ENCODE measurements at regions not wholly inside any gene's neighbourhood (a gene's known extent, or its start where the extent isn't known, plus 50 kb on each side); places are given as distances from the start of the nearest gene placed in this dataset.
"Not testable (repeated sequence)": the region's sequence is repeated elsewhere in the genome, so short reads cannot be mapped to it uniquely, and the experiment has no call there.

DNA sequence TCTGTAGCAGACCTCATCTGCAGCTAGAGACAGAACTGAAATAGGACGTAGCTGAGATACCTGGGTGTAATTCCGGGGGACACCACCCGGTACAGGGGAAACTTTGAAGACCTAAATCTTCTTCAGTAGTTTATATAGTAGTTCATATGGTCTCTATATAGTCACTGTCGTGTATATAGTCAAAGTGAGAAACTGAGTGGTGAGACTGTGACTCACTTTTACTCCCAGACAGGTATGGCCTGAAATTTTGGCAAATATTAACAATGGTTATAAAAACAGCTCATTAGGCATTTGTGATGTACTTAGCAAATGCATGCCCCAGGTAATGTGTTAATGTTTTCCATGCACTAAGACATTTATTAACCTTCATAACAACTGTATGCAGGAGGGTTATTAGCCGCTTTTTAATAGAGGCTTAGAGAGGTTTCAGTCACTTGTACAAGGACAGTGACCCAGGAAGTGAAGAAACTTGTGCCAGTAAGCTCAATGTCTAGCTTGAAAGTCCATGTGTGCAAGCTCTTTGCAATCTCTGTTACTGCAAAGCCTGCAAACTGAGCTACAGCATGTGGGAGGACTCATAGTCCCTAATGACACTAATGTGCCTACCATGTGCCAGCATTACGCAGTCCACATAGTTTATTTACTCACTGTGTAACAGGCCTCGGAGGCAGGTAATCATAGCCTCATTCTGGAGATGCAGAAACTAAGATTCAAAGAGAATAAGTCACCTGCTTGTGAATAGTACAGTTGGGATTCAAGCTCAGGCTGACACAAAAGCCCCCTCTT, 165.4 kb upstream of the CHD6 start:
- no peak for DNase-seq

DNA sequence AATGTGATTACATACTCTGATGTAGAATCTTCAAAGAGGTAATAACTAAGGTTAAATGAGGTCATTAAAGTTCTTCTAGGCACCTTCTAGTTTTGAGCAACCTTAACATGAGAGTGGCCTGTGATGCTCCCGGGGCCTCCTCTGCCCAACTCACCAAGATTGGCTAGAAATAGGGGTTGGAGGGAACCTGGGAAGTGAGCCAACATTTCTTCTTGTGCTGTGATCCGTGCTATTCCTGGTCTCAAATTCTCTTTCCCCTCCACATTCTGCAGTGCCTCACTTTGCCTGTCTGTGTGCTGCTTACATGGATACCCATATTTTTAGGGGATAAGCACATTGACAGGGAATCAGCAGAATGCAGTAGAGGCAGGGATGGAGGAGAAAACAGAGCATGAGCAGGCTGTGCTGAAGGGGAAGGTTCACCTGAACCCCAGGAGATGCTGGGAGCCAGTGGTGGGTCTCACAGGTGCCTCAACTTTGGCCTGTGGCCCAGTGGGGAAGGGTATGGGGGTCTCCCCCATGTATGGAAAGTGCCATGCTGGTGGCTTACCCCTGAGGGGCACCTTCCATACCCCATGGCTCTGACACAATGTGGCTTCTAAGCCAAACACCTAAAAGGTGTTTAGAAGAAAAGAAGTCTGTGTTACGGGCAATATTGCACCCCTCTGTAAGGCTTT, 164.7 kb upstream of the CHD6 start:
- no peak for DNase-seq

DNA sequence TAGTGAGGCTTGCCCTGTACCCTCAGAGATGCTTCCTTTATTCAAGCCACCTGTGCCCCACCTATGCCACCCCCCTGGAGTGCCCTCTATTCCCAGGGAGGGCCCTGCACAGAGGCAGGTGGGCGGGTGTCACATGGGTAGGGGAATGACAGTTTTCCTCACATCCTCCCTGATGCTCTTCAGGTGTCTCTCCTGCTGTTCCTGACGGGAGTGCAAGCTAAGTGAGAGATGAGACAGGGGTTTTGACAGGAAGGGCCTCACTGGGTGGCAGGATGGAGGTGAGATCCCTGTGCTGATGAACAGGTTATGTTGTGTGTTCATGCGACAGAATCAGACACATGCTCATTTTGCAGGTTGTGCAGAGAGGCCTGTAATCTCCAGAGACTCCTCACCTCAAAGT, 164.1 kb upstream of the CHD6 start:
- no peak for DNase-seq

DNA sequence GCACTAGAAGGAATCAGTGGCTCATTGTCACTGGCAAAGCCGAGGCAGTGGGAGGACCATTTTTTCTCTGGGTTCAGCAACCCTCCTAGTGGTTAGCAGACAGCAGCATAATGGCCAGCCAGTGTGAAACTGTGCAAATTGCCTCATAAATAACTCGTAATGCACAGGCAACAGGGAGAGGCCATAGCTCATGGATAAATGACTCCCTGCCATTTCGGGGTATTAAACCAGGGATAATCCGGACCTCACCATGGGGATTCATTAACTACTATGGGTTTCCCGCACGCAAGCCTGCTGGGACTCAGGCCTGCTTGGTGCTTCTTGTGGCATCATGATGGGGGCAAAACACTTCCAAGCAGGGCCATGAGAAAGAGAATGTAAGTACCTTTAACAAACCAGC, 158.2 kb upstream of the CHD6 start:
- no peak for DNase-seq

DNA sequence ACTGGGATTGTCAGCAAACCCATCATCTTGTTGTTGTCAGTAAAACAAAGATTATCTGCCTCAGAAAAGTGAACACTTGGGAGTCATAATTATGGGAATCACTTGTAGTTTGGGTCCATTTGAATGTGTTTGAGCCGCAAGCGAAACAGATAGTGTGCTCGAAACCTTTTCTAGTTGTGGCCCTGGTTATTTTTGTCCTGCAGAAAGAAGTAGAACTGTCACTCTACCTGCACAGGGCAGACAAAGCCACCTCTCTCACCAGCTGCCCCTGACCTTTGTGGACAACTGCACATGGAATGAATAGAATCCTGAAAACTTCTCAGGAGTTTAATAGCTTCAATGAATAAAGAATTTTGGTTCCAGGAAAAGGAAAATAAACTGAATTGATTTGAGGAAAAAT, 156.1 kb upstream of the CHD6 start:
- no peak for DNase-seq

DNA sequence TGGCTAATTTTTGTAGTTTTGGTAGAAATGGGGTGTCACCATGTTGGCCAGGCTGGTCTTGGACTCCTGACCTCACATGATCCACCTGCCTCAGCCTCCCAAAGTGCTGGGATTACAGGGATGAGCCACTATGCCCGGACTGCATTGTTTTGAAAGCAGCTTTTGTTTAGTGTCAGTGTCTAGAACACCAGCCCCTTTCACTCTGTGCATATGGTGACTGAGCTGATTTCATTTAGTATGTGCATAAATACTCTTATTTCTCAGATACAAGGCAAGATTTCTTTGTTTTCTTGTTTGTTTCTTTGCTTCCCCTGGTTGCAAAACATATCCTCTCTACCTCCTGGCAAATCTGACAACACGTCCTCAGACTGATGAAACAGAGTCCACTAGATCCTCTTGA, 152.8 kb upstream of the CHD6 start:
- no peak for DNase-seq

DNA sequence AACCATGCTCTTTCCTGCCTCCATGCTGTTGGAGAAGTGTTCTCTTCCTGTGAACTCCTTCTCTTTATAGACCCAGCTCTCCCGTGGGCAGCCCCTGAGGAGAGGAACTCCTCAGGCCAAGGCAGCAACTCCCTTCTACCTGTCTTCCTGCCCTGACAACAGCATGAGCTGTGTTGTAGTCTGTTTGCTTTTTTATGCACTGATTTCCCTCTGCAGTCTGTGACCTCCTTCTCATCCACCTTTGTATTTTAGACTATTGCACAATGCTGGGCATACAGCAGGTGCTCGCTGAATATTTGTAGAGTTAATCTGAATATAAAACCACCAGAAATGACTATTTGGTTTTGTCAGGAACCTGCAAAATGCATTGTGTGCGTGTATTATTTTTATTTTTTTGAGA, 152.2 kb upstream of the CHD6 start:
- DNase-seq, result no peak

DNA sequence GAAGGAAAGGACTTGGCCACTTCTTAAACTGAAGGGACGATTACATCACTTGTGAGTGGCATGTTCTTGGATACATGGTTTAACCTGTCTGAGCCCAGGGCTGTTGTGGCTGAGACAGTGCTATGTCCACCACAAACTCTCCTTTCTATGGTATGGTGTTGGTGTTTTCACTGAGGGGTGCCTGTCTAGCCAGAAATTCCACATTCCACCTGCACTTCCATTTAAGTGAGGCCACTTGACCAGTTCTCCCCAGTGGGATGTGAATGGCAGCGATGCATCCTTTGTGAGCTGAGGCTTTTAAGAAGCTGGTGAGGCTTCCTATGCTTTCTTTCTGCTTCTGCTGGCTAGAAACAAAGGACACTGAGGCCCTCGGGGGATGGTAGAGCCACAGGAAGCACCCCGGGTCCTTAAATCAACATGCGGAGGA, 151.4 kb upstream of the CHD6 start:
- no peak for DNase-seq

DNA sequence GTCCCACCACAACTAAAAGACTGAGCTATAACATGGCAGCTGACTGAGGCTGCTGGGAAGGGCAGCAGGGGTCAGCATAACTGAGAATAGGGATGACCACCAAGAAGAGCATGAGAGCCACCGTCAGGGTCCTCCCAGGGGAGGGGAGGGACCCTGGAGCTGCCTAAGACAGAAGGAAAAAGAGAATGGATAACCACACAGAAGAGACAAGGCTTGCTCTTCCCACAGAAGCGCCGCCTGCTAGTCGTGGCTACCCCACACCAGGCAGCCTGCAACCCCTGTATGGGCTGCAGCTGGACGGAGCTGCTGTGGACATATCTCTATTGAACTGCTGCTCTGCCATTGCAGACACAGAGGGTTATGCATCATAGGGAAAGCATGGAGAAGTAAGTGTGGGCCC, 132.0 kb upstream of the CHD6 start:
- DNase-seq, result no peak

DNA sequence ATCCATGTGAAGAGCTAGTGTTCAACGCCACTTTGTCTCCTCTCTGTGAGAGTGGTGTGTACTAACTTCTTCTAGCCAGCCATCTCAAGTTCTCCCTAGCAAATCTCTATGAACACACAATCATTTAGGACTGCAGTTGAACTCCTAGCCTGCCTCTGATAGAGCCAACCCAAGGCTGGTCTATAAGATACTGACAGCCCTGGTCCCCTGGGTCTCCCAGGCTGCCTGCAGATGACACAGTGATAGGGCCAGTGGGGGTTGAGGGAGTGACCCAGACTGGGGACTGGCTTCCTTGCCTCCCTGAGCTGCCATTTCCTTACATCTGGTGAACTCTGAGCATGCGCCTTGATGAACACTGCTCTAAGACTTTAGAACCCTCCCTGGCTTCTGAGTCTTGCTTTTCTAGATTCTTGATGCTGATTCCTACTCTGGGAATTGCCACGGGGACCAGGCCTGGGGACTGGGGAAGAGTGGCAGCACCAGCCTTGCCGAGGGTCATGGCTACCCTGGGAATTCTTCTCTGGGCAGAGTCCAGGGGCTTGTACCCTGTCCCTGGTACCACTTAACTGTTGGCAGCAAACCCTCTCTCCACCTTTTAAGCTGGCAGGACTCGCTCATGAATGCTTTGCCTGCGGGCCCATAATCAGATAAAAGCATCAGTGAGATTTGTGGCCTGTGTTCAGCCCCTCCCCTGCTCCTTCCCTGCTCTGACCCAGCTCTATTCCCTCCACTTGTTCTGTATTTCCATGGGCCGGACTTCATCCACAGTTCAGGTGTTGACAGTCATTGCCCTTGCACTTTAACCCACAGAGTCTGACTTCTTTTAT, 130.8 kb upstream of the CHD6 start:
- DNase-seq, result no peak

DNA sequence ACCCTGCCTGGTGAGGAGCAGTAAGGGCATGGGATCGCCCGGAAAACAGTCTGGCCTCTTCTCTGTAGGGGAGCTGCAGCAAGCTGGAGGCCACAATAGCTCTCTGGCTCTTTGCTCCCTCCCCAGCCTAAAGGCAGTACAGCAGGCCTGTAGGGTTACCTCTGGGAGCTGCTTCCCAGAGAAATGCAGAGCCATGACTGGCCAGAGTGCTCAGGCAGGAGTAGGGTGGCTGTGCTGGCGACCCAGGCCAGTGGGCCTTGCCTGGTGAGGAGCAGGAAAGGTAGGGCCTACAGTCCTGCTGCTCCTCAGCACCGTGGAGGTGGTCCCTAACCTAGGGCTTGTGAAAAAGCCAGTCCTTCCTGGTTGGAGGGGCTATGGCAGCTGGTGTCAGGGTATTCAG, 129.9 kb upstream of the CHD6 start:
- DNase-seq, result no peak

DNA sequence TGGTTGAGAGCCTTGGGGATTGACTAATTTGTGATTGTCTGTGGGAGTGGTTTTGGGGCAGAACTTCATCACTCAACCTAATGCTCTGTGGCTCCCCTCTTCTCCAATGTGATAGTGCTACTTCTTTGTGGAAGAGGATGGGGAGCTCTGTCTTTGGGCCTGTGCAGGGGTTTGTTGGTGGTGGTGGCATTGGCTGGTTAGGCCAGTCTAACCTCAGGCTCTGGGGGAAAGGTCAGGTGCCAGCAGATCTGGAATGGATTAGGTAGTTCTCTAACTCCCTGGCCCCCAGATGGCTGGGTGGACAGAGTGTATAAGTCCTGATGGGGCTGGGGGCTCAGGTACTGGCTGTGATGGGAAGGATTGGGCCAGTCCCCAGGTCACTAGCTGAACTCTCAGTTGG, 129.0 kb upstream of the CHD6 start:
- no peak for DNase-seq

DNA sequence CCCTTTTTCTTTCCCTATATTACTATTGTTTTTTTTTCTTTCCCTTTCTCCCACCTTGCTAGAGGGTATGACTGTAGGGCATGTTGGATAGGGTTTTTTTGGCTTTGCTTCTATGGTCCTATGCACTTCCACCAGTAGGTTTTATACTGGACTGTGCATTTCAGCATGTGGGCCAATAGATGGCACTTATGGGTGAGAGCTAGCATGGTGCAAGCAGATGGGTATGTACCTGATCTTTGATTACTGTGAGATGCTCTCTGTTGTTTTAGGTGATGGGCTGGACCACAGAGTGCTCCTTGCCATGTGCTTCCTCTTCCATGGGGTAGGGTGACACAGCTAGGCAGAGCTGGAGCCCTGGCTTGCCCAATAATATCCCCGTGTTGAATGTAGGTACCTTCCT, 128.5 kb upstream of the CHD6 start:
- no peak for DNase-seq

DNA sequence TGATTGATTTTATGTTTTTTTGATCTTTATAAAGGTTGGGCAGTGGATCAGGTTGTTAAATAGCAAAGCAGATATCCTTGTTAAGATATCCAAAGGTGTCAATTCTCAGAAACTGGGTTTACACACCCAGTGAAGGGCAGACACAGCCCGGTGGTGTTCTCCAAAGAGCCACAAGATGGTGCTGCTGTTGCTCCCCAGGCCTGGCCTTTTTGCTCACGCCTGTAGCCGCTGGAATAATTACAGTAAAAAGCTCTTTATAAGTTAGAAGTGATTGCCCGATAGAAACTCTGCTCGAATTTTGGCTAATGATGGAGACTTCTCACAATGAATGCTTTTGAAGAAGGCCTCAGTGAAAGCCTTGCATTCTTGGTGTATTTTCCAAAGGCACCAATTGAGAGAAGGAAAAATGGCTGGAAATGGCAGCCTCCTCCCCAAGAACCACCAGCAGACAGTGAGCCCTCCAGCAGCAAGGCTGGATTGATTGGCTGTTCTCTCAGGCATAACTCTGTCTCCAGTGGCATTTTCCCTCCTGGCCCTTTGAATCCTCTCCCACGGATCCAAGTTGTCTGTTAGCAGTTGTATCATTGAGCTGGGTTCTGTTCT, 120.5 kb upstream of the CHD6 start:
- DNase-seq, result peak; percentile 12 to 16

DNA sequence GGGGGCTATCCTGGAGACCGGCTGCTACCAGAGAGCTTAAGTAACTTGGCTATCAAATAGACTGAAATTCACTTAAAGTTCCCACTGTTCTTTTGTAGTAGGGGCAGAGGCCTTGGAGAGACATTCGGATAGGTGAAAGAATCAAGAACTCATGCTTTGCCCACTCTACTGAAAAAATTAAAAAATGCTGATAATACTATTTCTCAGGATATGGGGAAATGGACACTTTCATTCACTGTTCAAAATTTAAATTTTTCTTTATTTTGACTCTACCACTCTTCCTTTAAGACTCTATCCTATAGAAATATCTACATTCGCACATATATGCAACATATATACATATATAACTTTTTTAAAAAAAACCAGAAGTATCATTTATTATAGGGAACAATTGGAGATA, 117.8 kb upstream of the CHD6 start:
- no peak for DNase-seq

DNA sequence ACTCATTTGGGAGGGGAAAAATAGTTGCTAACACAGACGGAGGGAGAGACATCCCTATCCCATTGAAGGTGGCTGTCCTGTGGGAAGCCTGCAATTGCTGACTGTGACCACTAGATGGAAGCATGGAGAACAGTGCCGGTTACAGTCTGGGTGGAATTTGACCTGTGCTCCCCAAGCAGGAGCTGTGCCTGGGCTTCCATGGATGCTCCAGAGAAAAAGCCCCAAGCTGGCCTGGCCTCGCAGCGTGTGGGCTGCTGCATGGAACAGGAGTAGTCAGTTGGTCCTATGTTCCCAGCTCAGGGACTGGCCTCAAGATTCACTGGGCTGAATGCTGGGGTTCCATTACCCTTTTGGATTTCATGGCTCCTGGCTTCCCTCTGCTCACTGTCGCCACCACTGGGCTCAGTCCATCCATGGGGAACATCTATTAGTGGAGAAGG, 116.3 kb upstream of the CHD6 start:
- peak; percentile 8 to 36 for DNase-seq

DNA sequence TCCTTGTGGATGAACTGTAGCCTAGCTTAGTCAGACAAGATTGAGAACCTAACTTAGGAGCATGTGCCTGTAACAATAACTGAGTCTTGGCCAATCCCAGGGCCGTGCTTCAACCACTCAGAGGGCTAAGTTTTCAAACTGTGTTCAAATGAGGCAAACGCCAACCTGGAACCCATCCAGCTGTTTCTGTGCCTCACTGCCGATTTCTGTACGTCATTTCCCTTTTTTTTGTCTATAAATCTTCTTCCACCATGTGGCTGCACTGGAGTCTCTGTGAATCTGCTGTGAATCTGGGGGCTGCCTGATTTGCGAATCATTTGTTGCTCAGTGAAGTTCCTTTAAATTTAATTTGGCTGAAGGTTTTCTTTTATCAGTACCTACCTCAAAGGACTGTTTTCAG, 115.0 kb upstream of the CHD6 start:
- DNase-seq, result no peak

DNA sequence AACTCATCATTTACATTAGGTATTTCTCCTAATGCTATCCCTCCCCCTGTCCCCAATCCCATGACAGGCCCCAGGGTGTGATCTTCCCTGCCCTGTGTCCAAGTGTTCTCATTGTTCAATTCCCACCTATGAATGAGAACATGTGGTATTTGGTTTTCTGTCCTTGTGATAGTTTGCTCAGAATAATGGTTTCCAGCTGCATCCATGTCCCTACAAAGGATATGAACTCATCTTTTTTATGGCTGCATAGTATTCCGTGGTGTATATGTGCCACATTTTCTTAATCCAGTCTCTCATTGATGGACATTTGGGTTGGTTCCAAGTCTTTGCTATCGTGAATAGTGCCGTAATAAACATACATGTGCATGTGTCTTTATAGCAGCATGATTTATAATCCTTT, 113.0 kb upstream of the CHD6 start:
- not testable (repeated sequence) for DNase-seq

DNA sequence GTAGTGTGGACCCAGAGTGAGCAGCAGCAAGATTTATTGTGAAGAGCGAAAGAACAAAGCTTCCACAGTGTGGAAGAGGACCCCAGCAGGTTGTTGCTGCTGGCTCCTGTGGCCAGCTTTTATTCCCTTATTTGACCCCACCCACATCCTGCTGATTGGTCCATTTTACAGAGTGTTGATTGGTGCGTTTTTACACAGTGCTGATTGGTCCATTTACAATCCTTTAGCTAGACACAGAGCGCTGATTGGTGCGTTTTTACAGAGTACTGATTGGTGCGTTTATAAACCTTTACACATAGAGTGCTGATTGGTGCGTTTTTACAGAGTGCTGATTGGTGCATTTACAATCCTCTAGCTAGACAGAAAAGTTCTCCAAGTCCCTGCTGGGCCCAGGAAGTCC, 109.5 kb upstream of the CHD6 start:
- not testable (repeated sequence) for DNase-seq

DNA sequence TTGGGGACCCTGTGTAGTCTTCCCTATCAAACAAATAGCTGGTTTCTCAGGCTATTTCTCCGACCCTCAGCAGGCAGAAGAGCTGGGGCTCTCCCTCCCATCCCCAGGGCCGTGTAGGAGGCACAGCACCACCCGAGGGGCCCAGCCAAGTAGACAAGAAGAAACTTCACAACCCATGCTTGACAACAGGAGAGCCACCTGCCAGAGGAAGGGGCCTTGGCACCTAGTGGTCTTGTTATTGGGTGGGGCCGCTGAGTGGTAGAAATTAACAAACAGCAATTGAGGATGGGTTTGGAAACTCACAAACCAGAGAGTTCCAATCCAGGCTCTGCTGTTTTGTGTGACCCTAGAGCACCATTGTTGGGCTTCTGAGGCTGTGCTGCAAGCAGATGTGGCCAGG, 108.5 kb upstream of the CHD6 start:
- no peak for DNase-seq

DNA sequence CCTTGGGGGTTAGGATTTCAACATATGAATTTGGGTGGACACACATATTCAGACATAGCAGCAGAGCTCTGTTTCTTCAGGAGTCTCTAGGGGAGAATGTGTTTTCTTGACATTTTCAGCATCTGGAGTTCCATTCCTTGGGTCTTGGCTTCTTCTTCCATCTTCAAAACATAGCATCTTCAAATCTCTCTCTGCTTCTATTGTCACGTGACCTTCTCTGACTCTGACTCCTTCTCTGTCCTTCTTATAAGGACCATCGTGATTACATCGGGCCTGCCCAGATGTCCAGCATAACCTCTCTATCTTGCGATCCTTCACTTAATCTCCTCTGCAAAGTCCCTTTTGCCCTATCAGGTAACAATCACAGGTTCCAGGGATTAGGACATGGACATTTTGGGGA, 101.0 kb upstream of the CHD6 start:
- DNase-seq, result no peak

DNA sequence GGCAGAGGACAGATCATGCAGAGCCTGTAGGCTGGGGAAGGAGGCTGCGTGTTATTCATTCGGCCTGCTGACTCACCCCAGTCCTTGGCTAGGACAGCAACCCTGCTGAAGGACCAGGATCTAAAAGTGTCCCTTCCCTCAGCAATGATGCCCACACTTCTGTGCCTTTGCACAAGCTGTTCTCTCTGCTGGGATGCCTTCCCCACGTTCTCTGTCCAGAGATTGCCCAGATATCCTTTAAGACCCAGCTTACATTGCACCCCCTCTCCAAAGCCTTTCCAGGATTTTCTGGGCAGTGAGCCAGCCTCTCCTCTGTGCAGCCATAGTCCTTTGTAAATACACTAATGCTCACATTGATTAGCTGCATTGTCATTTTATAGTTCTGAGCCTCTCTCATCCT, 99.3 kb upstream of the CHD6 start:
- DNase-seq, result no peak

DNA sequence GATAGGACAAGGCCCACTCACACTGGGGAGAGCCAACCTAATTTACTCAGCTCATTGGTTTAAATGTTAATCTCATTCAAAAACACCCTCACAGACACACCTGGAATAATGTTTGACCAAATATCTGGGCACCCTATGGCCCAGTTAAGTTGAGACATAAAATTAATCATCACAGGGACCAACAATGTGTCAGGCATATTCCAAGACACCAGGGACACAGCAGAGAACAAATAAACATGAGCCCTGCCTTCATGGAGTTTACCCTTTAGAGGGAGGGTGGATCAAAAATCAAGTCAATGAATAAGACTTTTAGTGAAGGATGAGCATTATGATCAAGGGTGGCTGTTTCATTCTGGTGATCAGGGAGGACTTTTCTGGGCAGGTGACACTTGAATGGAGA, 98.7 kb upstream of the CHD6 start:
- no peak for DNase-seq

Data from CD4-positive, alpha-beta T cell treated with Interleukin-1 beta for 1 hour (primary cell).